ENCODE measurements at regions not wholly inside any gene's neighbourhood (a gene's known extent, or its start where the extent isn't known, plus 50 kb on each side); places are given as distances from the start of the nearest gene placed in this dataset.

DNA sequence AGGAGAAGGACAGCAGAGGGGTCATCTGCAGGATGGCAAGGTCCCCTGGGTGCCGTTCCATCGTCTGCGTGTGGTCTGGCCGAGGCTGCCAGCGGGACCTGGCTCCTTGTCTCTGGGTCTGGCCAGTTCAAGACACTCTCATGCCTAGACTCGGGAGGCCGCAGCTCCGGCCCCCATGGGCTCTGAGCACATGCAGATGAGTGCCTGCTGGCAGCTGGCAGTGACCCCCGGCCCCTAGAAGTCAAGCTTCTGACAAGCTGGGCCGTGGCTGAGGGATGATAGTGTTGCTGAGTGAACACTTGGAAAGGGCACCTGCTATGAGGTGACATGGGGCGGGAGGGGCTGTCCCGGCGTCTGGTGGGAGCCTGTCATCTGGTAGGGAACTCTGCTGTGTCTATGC, 1180.6 kb downstream of the BRD1 start:
- no peak for DNase-seq

DNA sequence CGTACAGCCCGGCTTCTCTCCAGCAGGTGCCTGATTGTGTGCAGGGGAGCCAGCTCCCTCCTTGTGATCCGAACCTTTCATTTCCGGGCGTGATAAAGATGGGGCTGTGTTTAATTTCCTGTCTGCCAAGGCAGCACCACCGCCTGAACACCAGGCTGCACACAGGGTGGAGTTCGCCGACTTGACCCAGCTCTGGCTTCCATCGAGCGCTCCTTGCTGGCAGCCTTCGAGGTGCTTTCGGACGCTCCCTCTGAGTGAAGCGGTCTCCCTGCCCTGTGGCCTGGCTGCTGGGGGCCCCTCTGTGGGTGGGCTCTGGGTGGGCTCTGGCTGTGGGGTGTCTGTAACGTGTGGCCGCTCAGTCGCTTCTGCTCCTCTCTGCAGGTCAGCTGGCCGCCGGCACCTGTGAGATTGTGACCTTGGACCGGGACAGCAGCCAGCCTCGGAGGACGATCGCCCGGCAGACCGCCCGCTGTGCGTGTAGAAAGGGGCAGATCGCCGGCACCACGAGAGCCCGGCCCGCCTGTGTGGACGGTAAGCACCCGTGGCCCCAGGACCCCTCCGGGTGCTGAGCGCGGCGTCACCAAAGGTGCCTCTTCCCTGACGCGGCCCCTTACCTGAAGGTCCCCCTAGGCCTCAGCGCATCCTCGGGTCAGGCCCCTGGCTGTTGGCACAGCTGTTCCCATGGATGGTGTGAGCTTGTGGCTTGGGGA, 1181.3 kb downstream of the BRD1 start:
- DNase-seq: no peak

DNA sequence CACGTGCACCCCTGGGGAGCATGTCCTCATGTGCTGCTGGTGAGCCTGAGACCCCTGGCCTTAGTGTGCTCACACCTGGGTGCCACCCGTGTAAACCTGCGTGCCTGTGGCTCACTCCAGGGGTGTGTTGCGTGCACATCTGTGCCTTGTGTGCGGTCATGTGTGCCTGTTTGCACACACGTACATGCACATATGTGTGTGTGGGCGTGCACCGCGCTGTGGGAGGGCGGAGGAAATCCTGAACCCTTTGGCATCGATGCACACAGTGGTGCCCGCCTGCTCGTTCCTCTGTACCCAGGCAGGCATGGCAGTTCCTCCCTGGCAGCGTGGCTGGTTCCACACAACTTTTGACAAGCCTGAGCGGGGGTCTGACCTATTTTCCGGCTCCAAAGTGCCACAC, 1181.9 kb downstream of the BRD1 start:
- no peak for DNase-seq

DNA sequence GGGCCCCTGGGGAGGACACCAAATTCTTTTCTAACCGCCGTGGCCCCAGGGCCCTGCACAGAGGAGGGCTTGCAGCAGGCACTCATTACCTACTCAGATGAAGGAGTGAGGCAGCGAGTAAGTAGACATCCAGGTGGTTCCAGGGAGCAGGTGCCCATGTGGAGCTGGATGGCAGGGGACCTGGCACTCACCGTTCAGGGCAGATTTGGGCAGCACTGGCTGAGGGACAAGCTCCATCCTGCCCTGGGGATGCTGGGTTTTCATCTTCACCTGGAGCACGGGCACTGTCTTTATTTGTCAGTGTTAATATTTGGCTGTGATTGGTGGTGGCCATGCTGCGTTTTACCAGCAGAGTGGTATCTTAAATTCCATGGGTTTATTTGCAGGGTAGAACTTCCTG, 1182.7 kb downstream of the BRD1 start:
- no peak for DNase-seq

DNA sequence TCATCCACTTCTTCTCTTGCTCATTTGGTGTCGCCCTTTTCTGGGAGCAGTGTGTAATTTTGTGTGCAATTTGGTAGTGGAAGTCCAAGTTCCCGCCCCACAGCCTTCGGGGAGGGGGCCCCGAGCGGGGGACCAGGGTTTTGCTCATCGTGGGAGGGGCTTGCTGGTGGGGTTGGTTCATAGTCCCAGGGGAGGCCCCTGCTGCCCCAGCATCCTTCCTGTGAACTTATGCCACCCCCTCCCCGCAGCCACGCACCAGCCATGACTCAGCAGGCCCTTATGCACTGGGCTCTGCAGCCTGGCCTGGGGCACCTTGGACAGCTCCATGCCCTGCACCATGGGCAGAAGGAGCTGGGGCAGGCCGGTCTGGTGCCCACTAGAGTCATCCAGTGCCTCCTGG, 1183.6 kb downstream of the BRD1 start:
- DNase-seq: no peak

DNA sequence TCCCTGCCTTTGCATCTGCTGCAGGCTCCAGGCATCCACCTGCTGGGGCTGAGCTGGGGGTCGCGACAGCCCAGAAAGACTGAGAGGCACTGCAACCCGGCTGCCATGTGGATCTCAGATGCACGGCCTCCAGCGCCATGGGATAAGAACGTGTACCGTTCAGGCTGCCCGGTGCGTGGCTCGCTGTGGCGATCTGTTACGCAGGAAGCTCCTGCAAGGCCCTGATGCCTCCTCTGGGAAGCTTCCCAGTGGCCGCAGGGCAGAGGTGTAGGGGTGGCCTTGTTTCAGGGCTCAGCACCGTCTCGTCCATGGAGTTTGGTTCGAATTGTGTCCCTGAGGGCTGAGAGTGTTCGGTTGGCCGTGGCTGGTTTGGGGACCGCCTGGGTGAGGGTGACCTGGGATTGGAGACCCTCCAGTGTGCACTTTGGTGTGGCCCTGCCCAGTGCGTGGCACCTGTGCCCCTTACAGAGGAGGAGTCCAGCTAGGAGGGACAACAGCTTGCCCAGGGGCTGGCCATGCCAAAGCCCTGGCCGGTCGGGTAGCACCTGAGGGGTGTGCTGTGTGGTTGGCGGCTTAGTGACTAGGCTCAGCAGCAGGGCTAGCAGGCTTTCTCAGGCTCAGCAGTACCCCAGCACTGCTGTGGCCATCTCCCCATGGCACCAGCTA, 1184.5 kb downstream of the BRD1 start:
- DNase-seq: no peak

DNA sequence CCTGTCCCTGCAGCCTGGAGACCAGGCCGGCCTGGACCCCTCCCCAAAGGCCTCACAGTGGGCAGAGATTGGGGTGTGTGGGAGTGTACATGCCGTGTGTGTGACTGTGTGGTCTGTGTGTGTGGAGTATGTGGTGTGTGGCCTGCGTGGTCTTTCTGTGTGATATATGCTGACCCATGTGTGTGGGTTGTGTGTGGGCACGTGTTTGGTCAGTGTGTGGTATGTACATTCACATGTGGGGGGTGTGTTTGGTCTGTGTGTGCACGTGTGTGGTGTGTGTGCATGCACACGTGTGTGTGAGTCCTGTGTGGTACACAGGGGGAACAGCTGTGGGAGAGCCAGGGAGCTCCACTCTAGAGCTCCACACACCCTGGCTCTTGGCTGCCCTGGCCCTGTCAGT, 1185.1 kb downstream of the BRD1 start:
- no peak for DNase-seq

DNA sequence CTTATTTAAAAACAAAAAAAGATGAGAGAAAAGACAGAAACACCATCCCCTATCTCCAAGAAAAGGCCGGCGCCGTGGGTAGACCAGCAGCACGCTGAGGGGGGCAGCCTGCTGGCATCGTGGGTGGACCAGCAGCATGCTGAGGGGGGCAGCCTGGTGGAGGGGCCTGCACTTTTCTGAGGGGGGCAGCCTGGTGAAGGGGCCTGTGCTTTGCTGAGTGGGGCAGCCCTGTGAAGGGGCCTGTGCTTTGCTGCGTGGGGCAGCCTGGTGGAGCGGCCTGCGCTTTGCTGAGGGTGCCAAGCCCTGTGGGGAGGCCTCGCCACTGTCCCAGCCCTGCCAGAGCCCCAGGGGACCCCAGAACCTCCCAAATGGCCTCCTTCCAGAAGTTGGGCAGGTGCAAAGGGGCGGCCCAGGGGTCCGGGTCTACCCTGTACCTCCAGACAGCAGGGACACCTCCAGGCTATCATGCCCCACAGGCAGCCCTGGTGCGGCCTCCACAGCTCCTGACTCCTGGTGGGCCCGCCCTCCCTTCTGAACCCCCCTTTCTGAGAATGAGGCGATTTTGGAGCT, 1185.7 kb downstream of the BRD1 start:
- DNase-seq: no peak

DNA sequence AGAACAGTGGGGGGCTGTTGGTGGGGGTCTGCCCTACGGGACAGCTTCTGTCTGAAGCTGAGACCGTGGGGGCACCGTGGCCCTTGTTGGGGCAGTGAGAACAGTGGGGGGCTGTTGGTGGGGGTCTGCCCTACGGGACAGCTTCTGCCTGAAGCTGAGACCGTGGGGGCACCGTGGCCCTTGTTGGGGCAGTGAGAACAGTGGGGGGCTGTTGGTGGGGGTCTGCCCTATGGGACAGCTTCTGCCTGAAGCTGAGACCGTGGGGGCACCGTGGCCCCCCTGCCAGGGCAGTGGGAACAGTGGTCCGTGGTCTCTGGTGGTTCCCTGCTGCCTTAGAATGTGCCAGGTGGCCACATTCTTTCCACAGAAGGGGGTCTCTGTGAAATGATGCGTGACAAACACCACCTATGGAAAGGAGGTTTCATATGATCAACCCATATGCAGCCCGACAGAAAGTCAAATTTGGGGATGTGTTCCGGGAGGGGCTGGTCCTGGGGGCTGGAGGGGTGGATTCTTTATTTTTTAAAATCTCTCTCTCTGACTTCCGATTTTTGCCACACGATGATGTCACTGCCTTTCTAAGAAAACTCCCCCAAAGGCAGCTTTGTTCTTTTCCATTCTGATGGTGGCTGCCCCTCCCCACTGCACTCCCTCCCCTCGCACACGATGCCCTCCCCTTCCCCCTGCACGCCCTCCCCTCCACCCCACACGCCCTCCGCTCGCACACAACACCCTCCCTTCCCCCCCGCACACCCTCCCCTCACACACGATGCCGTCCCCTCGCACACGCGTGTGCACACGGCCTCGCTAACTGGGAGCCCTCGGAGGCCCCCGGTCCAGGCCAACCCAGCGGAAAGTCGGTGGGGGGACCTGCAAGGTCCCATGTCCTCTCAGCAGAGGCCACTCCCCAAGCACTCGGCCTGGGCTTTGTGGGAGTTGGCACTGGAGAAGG, 1186.5 kb downstream of the BRD1 start:
- DNase-seq: no peak

DNA sequence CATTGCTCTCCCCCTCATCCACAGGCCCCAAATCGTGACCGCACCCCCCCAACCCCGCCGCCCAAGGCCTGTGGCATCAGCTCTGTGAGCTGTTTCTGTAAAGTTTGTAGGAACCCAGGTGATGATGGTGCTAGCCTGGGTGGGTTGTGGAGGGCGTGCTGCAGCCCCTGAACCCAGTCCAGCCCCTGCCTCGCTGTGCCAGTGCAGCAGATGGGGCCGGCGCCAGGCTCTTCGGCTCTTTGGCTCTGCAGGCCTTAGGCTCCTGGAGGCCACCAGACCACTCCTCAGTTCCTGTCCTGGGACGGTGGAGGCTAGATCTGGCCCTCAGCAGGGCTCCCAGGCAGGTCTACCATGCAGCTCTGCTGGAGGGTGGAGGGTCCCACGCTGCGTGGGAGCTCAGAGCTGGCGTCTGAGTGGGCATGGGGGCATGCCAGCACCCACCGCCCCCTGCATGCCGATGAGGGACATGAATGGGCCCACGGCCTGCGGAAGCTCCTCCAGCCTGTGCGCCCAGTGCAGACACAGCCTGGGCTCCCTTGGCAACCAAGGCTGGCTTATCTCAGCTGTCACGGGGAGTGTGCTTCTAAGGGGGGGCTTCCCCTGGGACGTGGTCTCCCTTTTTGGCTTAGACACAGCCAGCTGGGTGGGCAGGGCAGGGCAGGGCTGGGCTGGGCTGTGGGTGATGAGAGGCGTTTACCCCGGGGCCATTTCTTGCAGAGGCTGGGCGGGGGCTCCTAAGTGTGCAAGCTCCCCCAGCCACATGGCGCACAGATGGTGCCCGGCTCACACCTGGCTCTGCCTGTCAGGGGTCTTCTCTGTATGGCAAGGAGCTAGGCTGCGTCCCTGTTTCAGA, 1187.6 kb downstream of the BRD1 start:
- DNase-seq: no peak

DNA sequence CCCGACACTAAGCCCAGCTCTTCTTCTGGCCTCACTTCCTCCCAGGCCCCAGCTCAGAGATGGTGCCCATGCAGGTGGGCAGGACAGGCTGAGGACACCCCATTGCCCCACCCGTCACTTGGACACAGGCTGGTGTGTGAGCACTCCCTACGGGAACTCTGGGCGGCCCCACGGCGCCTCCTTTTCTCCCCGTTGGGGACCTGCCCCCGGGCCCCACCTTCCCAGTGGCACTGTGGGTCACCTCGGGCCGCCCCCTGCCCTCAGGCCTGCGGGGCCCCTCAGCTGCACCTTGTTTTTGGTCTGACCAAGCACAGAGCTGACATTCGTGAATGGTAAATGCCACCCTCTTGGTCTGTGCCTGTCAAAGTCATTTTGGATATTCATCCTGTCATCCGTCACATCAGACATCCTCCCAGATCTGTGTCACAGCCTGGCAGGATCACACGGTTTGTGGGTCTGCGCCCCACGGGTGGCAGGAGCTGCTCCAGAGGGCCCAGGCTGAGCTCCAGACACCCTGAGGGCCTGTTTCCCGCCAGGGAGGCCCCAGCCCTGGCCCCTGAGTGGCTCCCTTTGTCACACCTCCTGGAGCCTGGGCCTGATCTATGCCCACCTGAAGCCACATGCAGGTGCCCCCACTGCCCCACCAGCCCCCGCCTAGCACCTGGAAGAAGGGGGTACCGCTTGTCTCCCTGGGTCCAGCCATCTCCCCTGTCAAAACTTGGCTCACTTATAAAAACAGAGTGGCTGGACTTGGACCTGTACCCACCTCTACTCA, 1188.5 kb downstream of the BRD1 start:
- DNase-seq: no peak

DNA sequence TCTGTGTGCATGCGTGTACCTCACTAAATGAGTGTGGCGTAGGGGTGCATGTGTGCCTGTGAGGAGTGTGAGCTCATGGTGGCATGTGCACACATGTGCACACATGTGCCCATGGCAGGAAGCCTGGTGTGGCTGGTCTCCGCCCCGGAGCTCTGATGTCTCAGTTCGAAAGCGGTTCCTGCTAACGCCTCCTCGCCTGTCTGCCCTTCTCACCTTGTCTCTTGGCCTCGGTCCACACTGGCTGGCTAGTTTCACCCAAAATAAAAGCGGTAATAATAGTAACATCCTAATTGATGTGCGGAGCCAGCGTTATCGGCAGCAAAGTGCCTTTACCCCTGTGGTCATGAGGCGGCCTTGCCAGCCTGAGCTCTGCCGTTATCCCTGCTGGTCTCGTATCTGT, 1190.4 kb downstream of the BRD1 start:
- no peak for DNase-seq

DNA sequence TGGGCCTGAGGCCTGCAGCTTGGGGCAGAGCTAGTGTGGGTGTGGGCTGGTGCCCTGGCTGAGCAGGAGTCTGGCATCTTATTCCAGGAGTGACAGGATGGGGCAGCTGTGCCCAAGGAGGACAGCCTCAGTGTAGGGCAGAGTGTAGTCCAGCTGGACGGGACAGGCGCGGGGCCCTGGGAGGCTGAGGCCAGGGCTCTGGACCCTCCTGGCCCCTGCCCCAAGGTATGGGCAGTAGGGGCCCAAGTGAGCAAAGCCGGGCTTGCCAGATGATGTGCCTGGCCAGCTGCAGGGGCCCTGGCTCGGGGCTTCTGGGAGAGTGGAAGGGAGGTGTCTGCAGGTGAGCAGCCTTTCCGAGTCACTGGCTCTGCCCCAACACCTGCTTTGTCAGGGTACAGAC, 1190.9 kb downstream of the BRD1 start:
- DNase-seq: no peak

DNA sequence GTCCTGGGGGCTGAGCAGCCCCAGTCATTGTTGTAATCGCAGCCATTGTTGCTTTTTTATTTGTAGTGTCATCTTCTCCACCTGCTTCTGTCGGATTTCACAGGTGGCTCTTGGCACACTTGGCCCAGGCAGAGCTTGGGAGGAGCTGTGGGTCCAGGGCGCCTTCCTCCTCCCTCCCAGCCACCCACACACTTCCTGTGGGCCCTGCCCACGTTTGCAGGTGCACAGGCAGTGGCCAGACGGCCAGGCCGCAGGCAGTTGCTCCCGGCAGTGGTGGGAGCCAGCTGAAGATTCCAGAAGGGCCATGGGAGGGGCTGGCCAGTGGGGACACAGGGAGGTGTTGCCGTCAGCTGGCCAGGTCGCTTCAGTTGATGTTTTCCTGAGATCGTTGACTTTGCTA, 1191.9 kb downstream of the BRD1 start:
- DNase-seq: no peak

DNA sequence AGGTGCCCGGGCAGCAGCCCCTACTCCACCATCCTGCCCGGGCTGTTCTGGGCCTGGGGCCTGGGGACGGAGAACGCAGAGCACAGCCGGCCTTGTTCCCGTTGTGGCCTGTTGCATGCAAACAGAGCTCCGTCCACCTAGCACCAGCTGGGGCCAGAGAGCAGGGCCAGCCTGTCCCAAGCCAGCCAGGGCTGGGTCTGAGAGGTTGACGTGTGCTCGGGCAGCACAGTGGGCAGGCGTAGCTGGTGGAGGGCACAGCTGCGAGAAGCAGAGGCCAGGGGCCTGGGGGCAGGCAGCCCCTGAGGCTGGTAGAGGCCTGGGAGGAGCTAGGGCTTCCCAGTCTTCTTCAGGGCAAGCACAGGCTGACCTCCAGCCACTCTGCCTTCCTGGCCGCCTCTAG, 1192.6 kb downstream of the BRD1 start:
- DNase-seq: no peak

DNA sequence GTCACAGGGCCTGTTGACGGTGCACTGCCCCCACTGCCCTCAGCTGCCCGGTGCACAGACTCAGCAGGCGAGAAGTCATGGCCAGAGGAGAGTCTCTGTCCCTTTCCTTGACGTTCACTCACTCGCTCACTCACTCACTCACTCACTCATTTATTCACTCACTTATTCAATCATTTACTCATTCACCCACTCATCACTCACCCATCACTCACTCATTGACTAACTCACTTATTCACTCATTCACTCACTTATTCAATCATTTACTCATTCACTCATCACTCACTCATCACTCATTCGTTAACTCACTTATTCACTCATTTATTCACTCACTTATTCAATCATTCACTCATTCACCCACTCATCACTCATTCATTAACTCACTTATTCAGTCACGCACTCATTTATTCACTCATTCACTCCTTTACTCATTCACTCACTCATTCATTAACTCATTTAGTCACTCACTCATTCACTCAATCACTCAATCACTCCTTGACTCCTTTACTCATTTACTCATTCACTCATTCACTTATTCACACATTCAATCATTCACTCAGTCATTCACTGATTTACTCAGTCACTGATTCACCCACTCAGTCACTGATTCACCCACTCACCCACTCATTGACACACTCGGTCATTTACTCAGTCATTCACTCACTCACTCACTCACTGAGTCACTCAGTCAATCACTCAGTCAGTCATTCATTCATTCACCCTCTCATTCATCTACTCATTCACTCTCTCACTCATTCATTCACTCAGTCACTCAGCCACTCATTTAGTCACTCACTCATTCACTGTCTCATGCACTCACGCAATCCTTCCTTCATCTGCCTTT, 1193.5 kb downstream of the BRD1 start:
- no peak for DNase-seq

DNA sequence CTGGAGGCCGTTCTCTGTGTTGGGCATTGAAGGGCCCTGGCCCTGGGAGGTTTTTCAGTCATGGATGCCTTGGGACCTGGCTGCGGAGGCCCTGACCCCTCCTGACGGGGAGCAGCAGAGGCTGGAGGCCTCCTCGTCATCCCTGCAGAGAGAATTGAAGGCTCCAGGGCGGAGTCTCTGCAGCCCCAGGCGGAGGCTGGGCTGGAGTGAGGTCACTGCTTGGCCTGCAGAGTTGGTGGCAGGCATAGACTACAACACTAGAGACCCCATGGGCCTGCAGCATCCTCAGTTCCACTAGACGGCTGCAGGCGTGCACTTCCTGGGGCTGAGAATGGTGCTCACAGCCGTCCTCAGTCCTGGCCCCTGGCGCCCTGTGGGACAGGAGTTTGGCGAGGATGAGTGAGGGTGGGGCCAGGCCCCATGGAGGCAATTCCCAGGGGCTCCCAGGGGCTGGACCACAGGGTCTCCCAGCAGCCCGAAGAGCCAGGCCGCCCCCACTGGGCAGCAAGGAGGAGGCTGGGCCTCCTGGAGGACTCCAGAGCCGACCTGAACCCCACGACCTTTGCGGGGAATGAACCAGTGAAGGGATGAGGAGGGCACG, 1194.9 kb downstream of the BRD1 start:
- no peak for DNase-seq

DNA sequence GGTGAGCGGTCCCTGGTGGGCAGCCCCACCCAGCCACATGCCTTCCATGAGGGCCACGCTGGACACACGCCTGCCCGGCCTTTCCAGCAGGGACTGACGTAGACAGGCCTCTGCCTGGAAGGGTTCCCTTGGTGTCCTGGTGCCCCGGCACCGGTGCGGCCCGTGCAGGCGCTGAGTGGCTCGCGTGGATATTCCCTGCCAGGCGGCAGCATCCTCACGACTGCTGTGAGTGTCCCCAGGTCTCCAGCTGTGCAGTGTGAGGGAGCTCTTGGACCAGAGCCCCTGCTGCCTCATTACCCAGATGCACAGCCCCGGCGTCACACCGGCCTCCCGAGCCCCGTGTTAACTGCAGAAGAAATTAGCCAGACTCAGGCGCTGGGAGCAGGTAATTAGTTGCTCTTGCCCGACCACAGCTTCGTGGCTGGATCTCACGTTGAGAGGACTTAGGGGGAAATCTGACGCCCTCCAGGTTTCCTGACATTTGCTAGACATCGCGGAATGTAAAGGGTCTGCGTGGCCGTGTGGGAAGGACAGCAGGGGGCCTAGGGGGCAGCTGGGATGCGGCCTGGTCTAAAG, 1196.3 kb downstream of the BRD1 start:
- DNase-seq: no peak

DNA sequence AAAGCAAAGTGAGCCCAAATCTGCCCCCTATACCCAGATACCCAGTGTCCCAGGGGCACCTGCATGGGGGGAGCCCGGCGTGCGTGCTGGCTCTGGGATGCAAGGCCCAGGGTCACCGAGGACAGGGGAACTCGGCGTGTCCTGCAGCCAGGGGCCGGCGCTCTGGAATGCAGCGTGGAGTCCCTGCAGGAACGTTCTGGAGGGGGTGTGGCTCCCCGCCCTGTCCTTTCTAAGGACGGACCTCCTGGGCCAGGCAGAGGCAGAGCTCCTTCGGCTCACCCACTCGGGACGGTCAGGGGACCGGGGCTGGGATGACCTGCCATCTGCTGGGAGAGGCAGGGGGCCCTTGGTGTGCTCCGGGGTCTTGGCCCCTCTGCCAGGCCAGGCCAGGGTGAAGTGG, 1196.8 kb downstream of the BRD1 start:
- no peak for DNase-seq

DNA sequence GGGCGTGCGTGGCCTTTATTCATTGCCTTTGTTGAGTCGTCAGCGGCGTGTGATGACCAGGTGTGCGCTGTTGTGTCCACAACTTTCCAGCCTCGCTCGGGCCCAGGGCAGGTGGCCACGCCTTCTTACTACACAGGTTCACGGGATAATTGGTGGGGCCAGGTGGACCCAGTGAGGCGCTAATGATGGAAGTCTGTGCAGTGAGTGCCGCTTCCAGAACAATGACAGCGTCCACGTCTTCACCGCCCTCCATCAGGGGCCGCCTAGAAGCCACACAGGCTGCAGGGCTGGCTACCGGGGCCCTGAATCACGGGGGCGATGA, 1197.3 kb downstream of the BRD1 start:
- no peak for DNase-seq

All from NCI-H2107 (cell line).